ENCODE measurements at regions not wholly inside any gene's neighbourhood (a gene's known extent, or its start where the extent isn't known, plus 50 kb on each side); places are given as distances from the start of the nearest gene placed in this dataset.

GRCh38 chr5:160508780-160509361 lies 87.2 kb downstream of the PTTG1 start:
- H3K4me1 ChIP-seq (ENCODE audit: control insufficient read depth in 2 of 2, insufficient read depth in 2 of 2, low read length in 2 of 2) = no peaks in the 10 kb centered on the region
- no peaks in the 10 kb centered on the region for H3K27me3 ChIP-seq (ENCODE audit: control insufficient read depth in 2 of 2, insufficient read depth in 2 of 2, low read length in 2 of 2)
- H3K36me3 ChIP-seq (ENCODE audit: control insufficient read depth in 2 of 2, insufficient read depth in 2 of 2, low read length in 2 of 2) = no peaks in the 10 kb centered on the region
- H3K4me3 ChIP-seq (ENCODE audit: low read length in 2 of 2) = no peak overlapping the region
- no peaks in the 10 kb centered on the region for H3K9me3 ChIP-seq (ENCODE audit: control insufficient read depth in 2 of 2, low read length in 2 of 2)
- no peak overlapping the region for H3K9ac ChIP-seq (ENCODE audit: low read depth in 1 of 2, low read length in 2 of 2)
- no peak overlapping the region for H3K27ac ChIP-seq (ENCODE audit: low read depth in 2 of 2, low read length in 2 of 2)

GRCh38 chr5:160511280-160511929 lies 89.8 kb downstream of the PTTG1 start:
- H3K4me3 ChIP-seq (ENCODE audit: low read length in 2 of 2) = no peak overlapping the region
- H3K27ac ChIP-seq (ENCODE audit: low read depth in 2 of 2, low read length in 2 of 2) = no peak overlapping the region
- no peak overlapping the region for H3K9ac ChIP-seq (ENCODE audit: low read depth in 1 of 2, low read length in 2 of 2)
- H3K27me3 ChIP-seq (ENCODE audit: control insufficient read depth in 2 of 2, insufficient read depth in 2 of 2, low read length in 2 of 2) = no peaks in the 10 kb centered on the region
- H3K9me3 ChIP-seq (ENCODE audit: control insufficient read depth in 2 of 2, low read length in 2 of 2) = no peaks in the 10 kb centered on the region
- H3K4me1 ChIP-seq (ENCODE audit: control insufficient read depth in 2 of 2, insufficient read depth in 2 of 2, low read length in 2 of 2) = no peaks in the 10 kb centered on the region
- no peaks in the 10 kb centered on the region for H3K36me3 ChIP-seq (ENCODE audit: control insufficient read depth in 2 of 2, insufficient read depth in 2 of 2, low read length in 2 of 2)

Data from mucosa of rectum (tissue), 2 donors.